Loucy (cell line): ENCODE measurements at regions not wholly inside any gene's neighbourhood (a gene's known extent, or its start where the extent isn't known, plus 50 kb on each side); places are given as distances from the start of the nearest gene placed in this dataset.

Experiments used
- CTCF ChIP-seq: fragments of 200-600 bp; sonication (generic); conservative IDR thresholded peaks from 2 replicates; pipeline ENCODE4 v1.5.1; 2014; ENCODE audit warnings: mild to moderate bottlenecking, antibody characterized with exemption, low read length
- EZH2phosphoT487 ChIP-seq: fragments of 200-600 bp; IDR thresholded peaks from 2 replicates; pipeline ENCODE4 v1.6.1; 2018; ENCODE audit warnings: antibody characterized with exemption, mild to moderate bottlenecking, moderate library complexity, borderline replicate concordance

GRCh38 chr3:163745204-163745603 lies 1333.1 kb downstream of the SI start:
- no peak for TF ChIP-seq CTCF
- TF ChIP-seq EZH2phosphoT487 = no peak
